ENCODE measurements at regions not wholly inside any gene's neighbourhood (a gene's known extent, or its start where the extent isn't known, plus 50 kb on each side); places are given as distances from the start of the nearest gene placed in this dataset.

DNA sequence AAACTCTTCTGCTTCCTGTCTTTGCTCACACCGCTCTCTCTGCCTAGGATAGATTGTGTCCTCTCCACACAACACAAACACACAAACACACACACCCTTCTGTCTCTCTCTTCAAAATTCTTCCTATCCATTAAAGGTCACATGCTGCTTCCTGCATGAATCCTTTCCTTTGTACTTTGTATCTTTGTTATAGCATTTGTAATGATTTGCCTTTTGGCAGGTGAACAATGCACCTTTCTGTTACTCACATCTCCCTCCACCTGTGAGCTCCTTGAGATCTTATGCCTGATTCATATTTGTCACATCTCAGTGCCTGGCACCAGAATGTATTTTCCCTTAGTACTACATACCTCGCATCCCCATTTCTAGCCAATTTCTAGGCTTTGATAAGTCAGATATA, 251.4 kb upstream of the UMPS start:
- Histone ChIP-seq H3K27ac (ENCODE audit: low read length) (no peak overlapping the region), H3K4me1 (ENCODE audit: control insufficient read depth in 1 of 2, extremely low read depth in 1 of 2, insufficient read depth in 2 of 2, low read length in 2 of 2) (no peaks in the 10 kb centered on the region), H3K36me3 (ENCODE audit: control insufficient read depth in 2 of 2, extremely low read depth in 1 of 2, insufficient read depth in 1 of 2, low read length in 1 of 2) (no peaks in the 10 kb centered on the region), H3K27me3 (replicated peaks in 1 of 2; ENCODE audit: control insufficient read depth in 2 of 2, extremely low read depth in 1 of 2, insufficient read depth in 2 of 2, low read length in 1 of 2) (peaks cover 0 to 3% of the 10 kb centered on the region in 2 experiments), H3K9me3 (no peaks in the 10 kb centered on the region), H3K4me3 (ENCODE audit: control insufficient read depth in 1 of 2, extremely low read depth in 1 of 2, low read length in 1 of 2) (no peak overlapping the region)
- no peak for ATAC-seq (replicated peaks in 1 of 4)
- Mint-ChIP-seq H3K4me3 (no peak overlapping the region), H3K27me3 (peaks cover 14 to 15% of the 10 kb centered on the region in 2 donors), H3K9me3 (peaks cover 0 to 3% (median 0%) of the 10 kb centered on the region in 3 donors), H3K4me1 (no peaks in the 10 kb centered on the region), H3K36me3 (no peaks in the 10 kb centered on the region), H3K27ac (no peak overlapping the region)
- ChIA-PET POLR2A (interaction anchor here in 1 of 2 donors (0.6 kb wide), 1 partner anchor 205 kb away, joined by 3 read pairs; no protein-coding TSS in a partner anchor), CTCF (no interaction called here)
- DNase-seq, result no peak
- 93% methylated on average over 2 of the region's 2 CpGs for WGBS (ENCODE audit: insufficient coverage)

DNA sequence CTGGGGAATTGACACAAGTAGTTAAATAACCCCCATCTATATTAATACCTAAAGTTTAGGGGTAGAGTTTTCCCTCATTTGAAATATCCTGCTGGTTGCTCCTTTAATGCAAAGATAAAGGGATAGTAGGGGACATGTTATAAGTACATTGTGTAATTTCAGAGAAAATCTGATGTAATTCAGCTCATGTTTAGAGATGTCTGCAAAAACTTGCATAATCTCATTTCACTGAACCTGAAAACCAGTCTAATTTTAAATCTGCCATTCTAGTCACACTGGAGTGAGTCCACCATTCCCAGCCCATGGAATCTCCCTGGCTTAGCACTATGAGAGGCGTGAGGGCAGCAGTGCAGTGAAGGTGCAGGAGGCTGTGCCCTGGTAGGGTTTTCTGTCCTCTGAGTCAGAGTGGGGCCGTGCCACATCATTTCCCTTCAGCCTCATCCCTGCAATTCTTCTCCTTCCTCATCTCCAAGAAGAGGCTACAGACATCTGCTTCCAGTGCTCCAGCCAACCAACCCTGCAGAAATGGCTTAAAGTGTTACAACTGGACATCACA, 246.3 kb upstream of the UMPS start:
- Histone ChIP-seq H3K9me3 (no peaks in the 10 kb centered on the region), H3K4me3 (ENCODE audit: control insufficient read depth in 1 of 2, extremely low read depth in 1 of 2, low read length in 1 of 2) (no peak overlapping the region), H3K4me1 (ENCODE audit: control insufficient read depth in 1 of 2, extremely low read depth in 1 of 2, insufficient read depth in 2 of 2, low read length in 2 of 2) (no peaks in the 10 kb centered on the region), H3K27ac (ENCODE audit: low read length) (no peak overlapping the region), H3K36me3 (ENCODE audit: control insufficient read depth in 2 of 2, extremely low read depth in 1 of 2, insufficient read depth in 1 of 2, low read length in 1 of 2) (no peaks in the 10 kb centered on the region), H3K27me3 (replicated peaks in 1 of 2; ENCODE audit: control insufficient read depth in 2 of 2, extremely low read depth in 1 of 2, insufficient read depth in 2 of 2, low read length in 1 of 2) (peaks cover 0 to 9% of the 10 kb centered on the region in 2 experiments)
- ChIA-PET CTCF (no interaction called here), POLR2A (no interaction called here)
- Mint-ChIP-seq H3K4me3 (no peak overlapping the region), H3K9me3 (peaks cover 0 to 3% (median 0%) of the 10 kb centered on the region in 3 donors), H3K36me3 (no peaks in the 10 kb centered on the region), H3K4me1 (no peaks in the 10 kb centered on the region), H3K27me3 (peaks cover 24 to 28% of the 10 kb centered on the region in 2 donors), H3K27ac (no peak overlapping the region)
- no CpG with 5 or more reads among the region's 2 CpGs for WGBS (ENCODE audit: insufficient coverage)
- ATAC-seq (replicated peaks in 1 of 4) (no peak), DNase-seq (no peak)

DNA sequence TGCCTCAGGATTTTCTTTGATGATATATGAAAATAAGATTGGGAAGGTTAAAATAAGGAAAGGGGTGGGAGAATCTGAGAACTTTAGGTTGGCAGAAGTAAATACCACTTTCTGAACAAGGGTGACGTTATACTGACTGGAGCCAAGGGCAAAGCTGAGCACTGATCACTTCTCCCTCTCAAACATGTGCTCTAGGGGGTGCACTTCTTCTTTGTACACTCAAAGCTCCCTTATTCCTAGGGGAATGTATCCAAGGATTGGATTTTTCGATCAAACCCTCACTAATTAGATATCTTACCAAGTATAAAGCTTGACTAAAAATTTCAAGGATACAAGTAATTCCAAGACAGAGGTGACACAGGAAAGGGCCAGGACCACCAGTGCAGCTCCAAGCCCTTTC, 243.9 kb upstream of the UMPS start:
- Histone ChIP-seq H3K27ac (ENCODE audit: low read length) (no peak overlapping the region), H3K9me3 (no peaks in the 10 kb centered on the region), H3K4me1 (ENCODE audit: control insufficient read depth in 1 of 2, extremely low read depth in 1 of 2, insufficient read depth in 2 of 2, low read length in 2 of 2) (peaks cover 0 to 4% of the 10 kb centered on the region in 2 experiments), H3K36me3 (ENCODE audit: control insufficient read depth in 2 of 2, extremely low read depth in 1 of 2, insufficient read depth in 1 of 2, low read length in 1 of 2) (no peaks in the 10 kb centered on the region), H3K4me3 (ENCODE audit: control insufficient read depth in 1 of 2, extremely low read depth in 1 of 2, low read length in 1 of 2) (no peak overlapping the region), H3K27me3 (replicated peaks in 1 of 2; ENCODE audit: control insufficient read depth in 2 of 2, extremely low read depth in 1 of 2, insufficient read depth in 2 of 2, low read length in 1 of 2) (peaks cover 0 to 11% of the 10 kb centered on the region in 2 experiments)
- no peak overlapping the region for H3K27ac Mint-ChIP-seq
- ATAC-seq (replicated peaks in 1 of 4), result no peak
- no peak for DNase-seq
- peaks cover 0 to 10% (median 5%) of the 10 kb centered on the region in 3 donors for H3K4me1 Mint-ChIP-seq
- CTCF ChIA-PET, result no interaction called here
- H3K9me3 Mint-ChIP-seq, result no peaks in the 10 kb centered on the region
- peaks cover 30 to 32% of the 10 kb centered on the region in 2 donors for H3K27me3 Mint-ChIP-seq
- no peaks in the 10 kb centered on the region for H3K36me3 Mint-ChIP-seq
- POLR2A ChIA-PET, result no interaction called here
- no peak overlapping the region for H3K4me3 Mint-ChIP-seq
- no CpG with 5 or more reads among the region's 2 CpGs for WGBS (ENCODE audit: insufficient coverage)

DNA sequence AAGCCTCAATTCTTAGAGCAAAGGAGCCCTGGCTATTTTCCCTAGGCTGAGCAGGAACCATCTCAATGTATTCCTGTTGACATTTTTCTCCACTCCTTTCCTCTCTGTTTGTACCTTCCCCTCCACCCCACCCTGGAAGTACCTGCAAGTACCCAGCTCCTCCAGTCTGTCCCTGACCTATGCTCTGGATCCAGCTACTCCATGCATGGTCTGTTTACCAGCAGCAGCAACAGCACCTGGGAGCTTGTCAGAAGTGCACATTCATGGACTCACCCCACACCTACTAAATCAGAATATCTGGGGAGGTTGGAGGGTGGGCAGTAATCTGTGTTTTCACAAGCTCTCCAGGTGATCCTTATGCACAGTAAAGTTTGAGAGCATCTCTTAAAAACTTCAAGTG, 240.7 kb upstream of the UMPS start:
- POLR2A ChIA-PET, result no interaction called here
- DNase-seq (no peak), ATAC-seq (replicated peaks in 1 of 4) (no peak)
- Histone ChIP-seq H3K36me3 (ENCODE audit: control insufficient read depth in 2 of 2, extremely low read depth in 1 of 2, insufficient read depth in 1 of 2, low read length in 1 of 2) (no peaks in the 10 kb centered on the region), H3K27ac (ENCODE audit: low read length) (no peak overlapping the region), H3K9me3 (no peaks in the 10 kb centered on the region), H3K4me1 (ENCODE audit: control insufficient read depth in 1 of 2, extremely low read depth in 1 of 2, insufficient read depth in 2 of 2, low read length in 2 of 2) (peaks cover 0 to 4% of the 10 kb centered on the region in 2 experiments), H3K27me3 (replicated peaks in 1 of 2; ENCODE audit: control insufficient read depth in 2 of 2, extremely low read depth in 1 of 2, insufficient read depth in 2 of 2, low read length in 1 of 2) (peaks cover 0 to 5% of the 10 kb centered on the region in 2 experiments), H3K4me3 (ENCODE audit: control insufficient read depth in 1 of 2, extremely low read depth in 1 of 2, low read length in 1 of 2) (no peak overlapping the region)
- no peak overlapping the region for H3K27ac Mint-ChIP-seq
- H3K27me3 Mint-ChIP-seq, result peaks cover 13 to 25% of the 10 kb centered on the region in 2 donors
- CTCF ChIA-PET, result no interaction called here
- no peaks in the 10 kb centered on the region for H3K9me3 Mint-ChIP-seq
- peaks cover 0 to 11% (median 8%) of the 10 kb centered on the region in 3 donors for H3K4me1 Mint-ChIP-seq
- no peaks in the 10 kb centered on the region for H3K36me3 Mint-ChIP-seq
- H3K4me3 Mint-ChIP-seq, result no peak overlapping the region

DNA sequence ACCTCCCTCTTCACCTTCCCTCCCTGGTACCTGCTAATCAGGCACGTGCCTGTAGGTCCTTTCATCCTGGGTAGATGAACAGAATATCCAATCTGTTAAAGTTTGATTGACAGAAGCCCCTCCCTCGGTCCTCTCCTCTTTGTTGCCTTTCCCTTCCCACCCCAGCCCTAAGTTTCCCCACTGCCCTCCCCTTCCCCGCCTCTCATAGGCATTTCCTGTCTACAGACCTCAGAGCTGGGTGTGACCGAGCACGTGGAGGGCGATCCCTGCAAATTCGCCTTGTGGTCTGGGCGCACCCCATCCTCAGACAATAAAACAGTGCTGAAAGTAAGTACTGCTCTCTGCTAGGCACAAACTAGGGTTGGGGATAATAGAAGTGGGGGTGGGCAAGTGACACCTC, 239.2 kb upstream of the UMPS start:
- ChIA-PET POLR2A (no interaction called here), CTCF (no interaction called here)
- Mint-ChIP-seq H3K36me3 (no peaks in the 10 kb centered on the region), H3K27ac (no peak overlapping the region), H3K9me3 (no peaks in the 10 kb centered on the region), H3K27me3 (peaks cover 8 to 18% of the 10 kb centered on the region in 2 donors), H3K4me3 (no peak overlapping the region), H3K4me1 (peaks cover 0 to 11% (median 8%) of the 10 kb centered on the region in 3 donors)
- Histone ChIP-seq H3K27ac (ENCODE audit: low read length) (no peak overlapping the region), H3K36me3 (ENCODE audit: control insufficient read depth in 2 of 2, extremely low read depth in 1 of 2, insufficient read depth in 1 of 2, low read length in 1 of 2) (no peaks in the 10 kb centered on the region), H3K4me1 (ENCODE audit: control insufficient read depth in 1 of 2, extremely low read depth in 1 of 2, insufficient read depth in 2 of 2, low read length in 2 of 2) (peaks cover 0 to 4% of the 10 kb centered on the region in 2 experiments), H3K4me3 (ENCODE audit: control insufficient read depth in 1 of 2, extremely low read depth in 1 of 2, low read length in 1 of 2) (no peak overlapping the region), H3K27me3 (replicated peaks in 1 of 2; ENCODE audit: control insufficient read depth in 2 of 2, extremely low read depth in 1 of 2, insufficient read depth in 2 of 2, low read length in 1 of 2) (peaks cover 0 to 8% of the 10 kb centered on the region in 2 experiments), H3K9me3 (no peaks in the 10 kb centered on the region)
- no peak for DNase-seq
- ATAC-seq (replicated peaks in 1 of 4), result no peak
- 40% methylated on average over 3 of the region's 8 CpGs for WGBS (ENCODE audit: insufficient coverage)

GRCh38 chr3:124491875-124492274, 238.4 kb upstream of the UMPS start:
- POLR2A ChIA-PET, result no interaction called here
- Histone ChIP-seq H3K4me3 (ENCODE audit: control insufficient read depth in 1 of 2, extremely low read depth in 1 of 2, low read length in 1 of 2) (no peak overlapping the region), H3K9me3 (no peaks in the 10 kb centered on the region), H3K27me3 (replicated peaks in 1 of 2; ENCODE audit: control insufficient read depth in 2 of 2, extremely low read depth in 1 of 2, insufficient read depth in 2 of 2, low read length in 1 of 2) (peaks cover 0 to 8% of the 10 kb centered on the region in 2 experiments), H3K4me1 (ENCODE audit: control insufficient read depth in 1 of 2, extremely low read depth in 1 of 2, insufficient read depth in 2 of 2, low read length in 2 of 2) (peaks cover 0 to 4% of the 10 kb centered on the region in 2 experiments), H3K27ac (ENCODE audit: low read length) (no peak overlapping the region), H3K36me3 (ENCODE audit: control insufficient read depth in 2 of 2, extremely low read depth in 1 of 2, insufficient read depth in 1 of 2, low read length in 1 of 2) (no peaks in the 10 kb centered on the region)
- H3K9me3 Mint-ChIP-seq, result no peaks in the 10 kb centered on the region
- no peaks in the 10 kb centered on the region for H3K36me3 Mint-ChIP-seq
- H3K27ac Mint-ChIP-seq, result no peak overlapping the region
- peaks cover 8 to 18% of the 10 kb centered on the region in 2 donors for H3K27me3 Mint-ChIP-seq
- CTCF ChIA-PET, result no interaction called here
- no peak for ATAC-seq (replicated peaks in 1 of 4)
- no peak for DNase-seq
- H3K4me3 Mint-ChIP-seq, result no peak overlapping the region
- 69% methylated on average over 2 of the region's 3 CpGs for WGBS (ENCODE audit: insufficient coverage)
- peaks cover 0 to 11% (median 8%) of the 10 kb centered on the region in 3 donors for H3K4me1 Mint-ChIP-seq

DNA sequence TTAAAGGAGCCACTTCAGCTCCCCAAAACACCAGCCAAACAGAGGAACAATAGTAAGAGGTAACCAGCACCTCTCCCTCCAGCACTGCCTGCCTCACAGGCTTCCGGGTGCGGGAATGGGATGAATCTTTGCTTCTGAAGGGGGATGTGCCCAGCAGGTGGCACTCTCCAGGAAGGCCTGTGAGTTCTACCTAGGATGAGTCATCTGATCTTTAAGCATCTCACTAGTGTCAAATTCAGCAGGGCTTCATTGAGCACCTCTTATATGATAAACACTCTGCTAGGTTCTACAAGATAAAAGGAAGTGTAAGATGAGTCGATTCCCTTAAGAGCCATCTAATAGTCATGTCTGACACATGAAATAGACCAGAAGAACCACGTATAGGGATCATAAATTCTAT, 237.4 kb upstream of the UMPS start:
- Histone ChIP-seq H3K27ac (ENCODE audit: low read length) (no peak overlapping the region), H3K36me3 (ENCODE audit: control insufficient read depth in 2 of 2, extremely low read depth in 1 of 2, insufficient read depth in 1 of 2, low read length in 1 of 2) (no peaks in the 10 kb centered on the region), H3K4me1 (ENCODE audit: control insufficient read depth in 1 of 2, extremely low read depth in 1 of 2, insufficient read depth in 2 of 2, low read length in 2 of 2) (peaks cover 0 to 4% of the 10 kb centered on the region in 2 experiments), H3K4me3 (ENCODE audit: control insufficient read depth in 1 of 2, extremely low read depth in 1 of 2, low read length in 1 of 2) (no peak overlapping the region), H3K9me3 (no peaks in the 10 kb centered on the region), H3K27me3 (replicated peaks in 1 of 2; ENCODE audit: control insufficient read depth in 2 of 2, extremely low read depth in 1 of 2, insufficient read depth in 2 of 2, low read length in 1 of 2) (peaks cover 0 to 8% of the 10 kb centered on the region in 2 experiments)
- no CpG with 5 or more reads among the region's 4 CpGs for WGBS (ENCODE audit: insufficient coverage)
- peaks cover 6 to 18% of the 10 kb centered on the region in 2 donors for H3K27me3 Mint-ChIP-seq
- ChIA-PET CTCF (no interaction called here), POLR2A (no interaction called here)
- H3K4me1 Mint-ChIP-seq, result peaks cover 0 to 11% (median 8%) of the 10 kb centered on the region in 3 donors
- H3K9me3 Mint-ChIP-seq, result no peaks in the 10 kb centered on the region
- H3K4me3 Mint-ChIP-seq, result no peak overlapping the region
- no peak for ATAC-seq (replicated peaks in 1 of 4)
- H3K36me3 Mint-ChIP-seq, result no peaks in the 10 kb centered on the region
- DNase-seq, result no peak
- H3K27ac Mint-ChIP-seq, result no peak overlapping the region

Data from T-cell (primary cell).